Keratinocyte (primary cell): ENCODE measurements at regions not wholly inside any gene's neighbourhood (a gene's known extent, or its start where the extent isn't known, plus 50 kb on each side); places are given as distances from the start of the nearest gene placed in this dataset.

ENCODE experiments used
- DNase-seq: peaks from one replicate; pipeline ENCODE4 v3.0.0-alpha.2; 2011; ENCODE audit warnings: low read depth, missing footprints, low spot score
- FAIRE-seq: peaks from 2 replicates; lab custom pipeline; 2011; peaks lifted over from hg19 to GRCh38; lab: Jason Lieb, UNC
- H2AFZ ChIP-seq: 2 replicates; pipeline ENCODE4 v1.6.0; 2012; ENCODE audit warnings: low read length, control low read depth, inconsistent platforms; ENCODE audit not compliant: control insufficient read depth
- H3K27ac ChIP-seq: 2 replicates; pipeline ENCODE4 v1.5.1; 2011; ENCODE audit warnings: low read length; ENCODE audit not compliant: control insufficient read depth, insufficient read depth
- H3K27me3 ChIP-seq: 3 replicates; pipeline ENCODE4 v1.6.0; 2011; ENCODE audit warnings: low read length; ENCODE audit not compliant: control insufficient read depth, insufficient read depth; ENCODE audit errors: extremely low read depth
- H3K36me3 ChIP-seq, 2 experiments: 2 replicates in 1 of 2; 3 replicates in 1 of 2; pipeline ENCODE4 v1.5.1; 2011; ENCODE audit warnings: low read length in 2 of 2, mild to moderate bottlenecking in 1 of 2; ENCODE audit not compliant: control insufficient read depth in 2 of 2, insufficient read depth in 2 of 2; ENCODE audit errors: extremely low read depth in 1 of 2
- H3K4me1 ChIP-seq: 3 replicates; pipeline ENCODE4 v1.5.1; 2011; ENCODE audit warnings: low read length; ENCODE audit not compliant: control insufficient read depth, insufficient read depth; ENCODE audit errors: extremely low read depth
- H3K4me2 ChIP-seq: 3 replicates; pipeline ENCODE4 v1.6.0; 2011; ENCODE audit warnings: low read depth, low read length; ENCODE audit not compliant: control insufficient read depth, insufficient read depth; ENCODE audit errors: extremely low read depth
- H3K4me3 ChIP-seq, 3 experiments: fragments of 200-600 bp in 1 of 3; sonication (generic) in 1 of 3; 2 replicates in 2 of 3; 3 replicates in 1 of 3; pipeline ENCODE4 v1.5.1; 2011 to 2016; ENCODE audit warnings: low read length in 3 of 3, mild to moderate bottlenecking in 3 of 3, control low read depth in 2 of 3, inconsistent platforms in 1 of 3, low read depth in 1 of 3, mixed read lengths in 1 of 3, mixed run types in 1 of 3, moderate library complexity in 1 of 3; ENCODE audit not compliant: control insufficient read depth in 2 of 3, insufficient read depth in 2 of 3; ENCODE audit errors: extremely low read depth in 1 of 3
- H3K79me2 ChIP-seq: 2 replicates; pipeline ENCODE4 v1.6.0; 2012; ENCODE audit warnings: low read length; ENCODE audit not compliant: control insufficient read depth, insufficient read depth
- H3K9ac ChIP-seq: 3 replicates; pipeline ENCODE4 v1.6.0; 2011; ENCODE audit warnings: low read length; ENCODE audit not compliant: control insufficient read depth, insufficient read depth; ENCODE audit errors: extremely low read depth
- H3K9me1 ChIP-seq: 3 replicates; pipeline ENCODE4 v1.6.0; 2011; ENCODE audit warnings: low read length; ENCODE audit not compliant: control insufficient read depth, insufficient read depth; ENCODE audit errors: extremely low read depth
- H3K9me3 ChIP-seq: 2 replicates; pipeline ENCODE4 v1.5.1; 2012; ENCODE audit warnings: low read depth, low read length; ENCODE audit not compliant: control insufficient read depth
- H4K20me1 ChIP-seq: 3 replicates; pipeline ENCODE4 v1.6.0; 2011; ENCODE audit warnings: low read length; ENCODE audit not compliant: control insufficient read depth, insufficient read depth; ENCODE audit errors: extremely low read depth
- EZH2 ChIP-seq: IDR thresholded peaks from one replicate; pipeline ENCODE4 v1.6.1; 2012; ENCODE audit warnings: inconsistent platforms, mild to moderate bottlenecking, low read length, moderate library complexity
- dilution Hi-C: fragments of 300-500 bp; cut with MboI; formaldehyde crosslinking; loops from one replicate; pipeline ENCODE4 v1.7.0; 2020; ENCODE audit warnings: low sequenced_read_pairs; ENCODE audit not compliant: extremely low pct_ligation_motif_present
- TF ChIP-seq, protein P1 (sequence below), 3 experiments: IDR thresholded peaks in 1 of 3; conservative IDR thresholded peaks in 1 of 3; optimal IDR thresholded peaks in 1 of 3; 2 replicates in 2 of 3; 3 replicates in 1 of 3; pipeline versions ENCODE3 to v1.5.1; 2011; ENCODE audit warnings: low read length in 3 of 3, mild to moderate bottlenecking in 3 of 3, moderate library complexity in 2 of 3, control low read depth in 1 of 3, inconsistent platforms in 1 of 3; ENCODE audit not compliant: insufficient read depth in 2 of 3; ENCODE audit errors: extremely low read depth in 1 of 3

DNA sequence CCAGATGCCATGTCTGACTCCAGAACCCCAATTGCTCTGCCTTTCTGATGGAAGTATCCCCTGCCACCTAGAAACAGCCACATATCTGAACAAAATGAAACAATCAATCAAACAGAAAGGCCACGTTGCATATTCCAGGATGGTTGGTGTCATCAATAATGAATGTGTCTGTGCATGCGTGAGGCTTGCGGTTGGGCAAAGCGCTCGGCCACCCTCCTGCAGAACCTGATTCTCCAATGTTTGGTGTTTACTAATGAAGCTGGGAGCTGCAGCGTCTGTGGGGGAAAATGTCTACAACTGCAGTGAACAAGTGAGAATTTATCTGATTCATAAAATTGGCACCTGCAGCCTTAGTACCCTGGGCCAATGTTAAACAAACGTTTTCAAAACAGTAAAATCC, 121.2 kb upstream of the ADARB2 start:
- Histone ChIP-seq H4K20me1 (no peaks in the 10 kb centered on the region), H3K9me1 (no peaks in the 10 kb centered on the region), H3K36me3 (no peaks in the 10 kb centered on the region), H3K79me2 (no peaks in the 10 kb centered on the region), H3K4me2 (no peak overlapping the region), H3K27ac (no peak overlapping the region), H3K4me1 (no peaks in the 10 kb centered on the region), H3K9me3 (peaks cover 1% of the 10 kb centered on the region), H3K9ac (no peak overlapping the region), H3K4me3 (no peak overlapping the region), H3K27me3 (no peaks in the 10 kb centered on the region), H2AFZ (no peak overlapping the region)
- TF ChIP-seq, protein P1, sequence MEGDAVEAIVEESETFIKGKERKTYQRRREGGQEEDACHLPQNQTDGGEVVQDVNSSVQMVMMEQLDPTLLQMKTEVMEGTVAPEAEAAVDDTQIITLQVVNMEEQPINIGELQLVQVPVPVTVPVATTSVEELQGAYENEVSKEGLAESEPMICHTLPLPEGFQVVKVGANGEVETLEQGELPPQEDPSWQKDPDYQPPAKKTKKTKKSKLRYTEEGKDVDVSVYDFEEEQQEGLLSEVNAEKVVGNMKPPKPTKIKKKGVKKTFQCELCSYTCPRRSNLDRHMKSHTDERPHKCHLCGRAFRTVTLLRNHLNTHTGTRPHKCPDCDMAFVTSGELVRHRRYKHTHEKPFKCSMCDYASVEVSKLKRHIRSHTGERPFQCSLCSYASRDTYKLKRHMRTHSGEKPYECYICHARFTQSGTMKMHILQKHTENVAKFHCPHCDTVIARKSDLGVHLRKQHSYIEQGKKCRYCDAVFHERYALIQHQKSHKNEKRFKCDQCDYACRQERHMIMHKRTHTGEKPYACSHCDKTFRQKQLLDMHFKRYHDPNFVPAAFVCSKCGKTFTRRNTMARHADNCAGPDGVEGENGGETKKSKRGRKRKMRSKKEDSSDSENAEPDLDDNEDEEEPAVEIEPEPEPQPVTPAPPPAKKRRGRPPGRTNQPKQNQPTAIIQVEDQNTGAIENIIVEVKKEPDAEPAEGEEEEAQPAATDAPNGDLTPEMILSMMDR (optimal IDR thresholded peaks at IDR 0.05 in 1 of 3, IDR thresholded peaks at IDR 0.05 in 1 of 3, conservative IDR thresholded peaks at IDR 0.05 in 1 of 3; ENCODE audit: extremely low read depth in 1 of 3, insufficient read depth in 2 of 3, low read length in 3 of 3), result no peak
- TF ChIP-seq EZH2, result no peak
- DNase-seq (no peak), FAIRE-seq (no peak)
- dilution Hi-C loops, result no loop called here

DNA sequence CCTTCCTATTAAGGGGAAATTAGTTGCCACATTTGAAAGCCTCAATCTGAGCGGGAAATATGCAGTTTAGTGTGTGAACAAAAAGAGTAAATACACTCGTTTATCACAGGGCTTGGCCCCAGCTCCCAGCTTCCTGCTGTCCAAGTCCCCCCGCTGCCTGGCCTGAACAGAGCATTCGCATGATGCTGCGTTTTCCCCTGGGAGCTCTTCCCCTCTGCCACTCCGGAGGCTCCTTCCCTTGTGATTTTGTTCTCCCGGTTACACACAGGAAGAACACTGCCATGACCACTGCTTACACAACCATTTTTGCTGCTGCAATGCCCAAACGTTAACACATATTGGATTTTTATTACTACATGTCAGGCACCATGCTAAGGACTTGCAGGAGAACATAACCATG, 120.7 kb upstream of the ADARB2 start:
- dilution Hi-C loops, result no loop called here
- TF ChIP-seq, protein P1 (optimal IDR thresholded peaks at IDR 0.05 in 1 of 3, IDR thresholded peaks at IDR 0.05 in 1 of 3, conservative IDR thresholded peaks at IDR 0.05 in 1 of 3; ENCODE audit: extremely low read depth in 1 of 3, insufficient read depth in 2 of 3, low read length in 3 of 3), result no peak
- no peak for TF ChIP-seq EZH2
- H3K36me3 ChIP-seq, result no peaks in the 10 kb centered on the region
- H3K9me1 ChIP-seq, result no peaks in the 10 kb centered on the region
- H3K79me2 ChIP-seq, result no peaks in the 10 kb centered on the region
- H2AFZ ChIP-seq, result no peak overlapping the region
- no peak overlapping the region for H3K4me2 ChIP-seq
- no peak overlapping the region for H3K4me3 ChIP-seq
- no peak for DNase-seq
- no peaks in the 10 kb centered on the region for H3K4me1 ChIP-seq
- H3K27ac ChIP-seq, result no peak overlapping the region
- H4K20me1 ChIP-seq, result no peaks in the 10 kb centered on the region
- no peaks in the 10 kb centered on the region for H3K27me3 ChIP-seq
- FAIRE-seq, result no peak
- peaks cover 1% of the 10 kb centered on the region for H3K9me3 ChIP-seq
- no peak overlapping the region for H3K9ac ChIP-seq
